Stimulated activated CD8-positive, alpha-beta memory T cell treated with anti-CD3 and anti-CD28 coated beads, Interleukin-4, amount 100 ng/mL, for 24 hours (primary cell): ENCODE measurements at regions not wholly inside any gene's neighbourhood (a gene's known extent, or its start where the extent isn't known, plus 50 kb on each side); places are given as distances from the start of the nearest gene placed in this dataset.

Source experiments
- DNase-seq: peaks from one replicate; pipeline ENCODE4 v3.0.0-alpha.2; 2020; ENCODE audit warnings: low read depth

GRCh38 chr22:22094514-22094913, 111.9 kb upstream of the TOP3B start:
- no peak for DNase-seq

- DNase-seq: no peak
Measured at GRCh38 chr22:22093743-22094142, 111.2 kb upstream of the TOP3B start.

- no peak for DNase-seq
Measured at GRCh38 chr22:22092974-22093373, 110.4 kb upstream of the TOP3B start.

GRCh38 chr22:22092101-22092500, 109.5 kb upstream of the TOP3B start:
- DNase-seq: no peak

- no peak for DNase-seq
Measured at GRCh38 chr22:22091400-22091878, 108.9 kb upstream of the TOP3B start.

- DNase-seq: no peak
Measured at GRCh38 chr22:22090650-22091399, 108.2 kb upstream of the TOP3B start.

- no peak for DNase-seq
Measured at GRCh38 chr22:22089459-22090308, 107.1 kb upstream of the TOP3B start.

GRCh38 chr22:22088658-22089458, 106.3 kb upstream of the TOP3B start:
- no peak for DNase-seq

GRCh38 chr22:22087854-22088657, 105.5 kb upstream of the TOP3B start:
- DNase-seq: no peak

GRCh38 chr22:22086501-22087158, 104.0 kb upstream of the TOP3B start:
- DNase-seq: no peak

GRCh38 chr22:22085702-22086500, 103.3 kb upstream of the TOP3B start:
- DNase-seq: no peak

- no peak for DNase-seq
Measured at GRCh38 chr22:22084089-22084711, 101.6 kb upstream of the TOP3B start.

- no peak for DNase-seq
Measured at GRCh38 chr22:22082960-22083359, 100.4 kb upstream of the TOP3B start.

GRCh38 chr22:22082229-22082835, 99.7 kb upstream of the TOP3B start:
- DNase-seq: no peak

- no peak for DNase-seq
Measured at GRCh38 chr22:22080270-22080669, 97.7 kb upstream of the TOP3B start.

- DNase-seq: no peak
Measured at GRCh38 chr22:22079404-22080148, 97.0 kb upstream of the TOP3B start.

GRCh38 chr22:22078329-22078728, 95.7 kb upstream of the TOP3B start:
- no peak for DNase-seq

GRCh38 chr22:22076932-22077703, 94.5 kb upstream of the TOP3B start:
- DNase-seq: no peak
